ENCODE measurements at regions not wholly inside any gene's neighbourhood (a gene's known extent, or its start where the extent isn't known, plus 50 kb on each side); places are given as distances from the start of the nearest gene placed in this dataset.
"Not testable (repeated sequence)": the region's sequence is repeated elsewhere in the genome, so short reads cannot be mapped to it uniquely, and the experiment has no call there.

GRCh38 chr3:98691897-98692296 is 71.2 kb upstream of the ST3GAL6 start:
- Histone ChIP-seq H3K18ac (ENCODE audit: low read length) (no peak overlapping the region), H3K4me1 (ENCODE audit: control insufficient read depth in 2 of 2, insufficient read depth in 1 of 2, low read depth in 1 of 2, low read length in 2 of 2) (no peaks in the 10 kb centered on the region), H3K79me1 (ENCODE audit: low read depth, low read length) (no peaks in the 10 kb centered on the region), H3K4me2 (ENCODE audit: insufficient read depth, low read length, poor library complexity, severe bottlenecking) (no peak overlapping the region), H3K4me3 (ENCODE audit: low read length in 2 of 2) (no peak overlapping the region), H2BK5ac (ENCODE audit: low read length) (no peak overlapping the region), H3K27me3 (ENCODE audit: control insufficient read depth in 3 of 3, insufficient read depth in 3 of 3, low read depth in 1 of 3, low read length in 3 of 3) (no peaks in the 10 kb centered on the region), H3K9me3 (replicated peaks in 1 of 2; ENCODE audit: control insufficient read depth in 2 of 2, insufficient read depth in 1 of 2, low read depth in 1 of 2, low read length in 2 of 2) (no peaks in the 10 kb centered on the region), H3K36me3 (replicated peaks in 1 of 2; ENCODE audit: control insufficient read depth in 2 of 2, insufficient read depth in 2 of 2, low read length in 2 of 2) (no peaks in the 10 kb centered on the region), H3K23ac (ENCODE audit: low read depth, low read length, poor library complexity) (no peak overlapping the region), H2AFZ (ENCODE audit: low read length) (no peak overlapping the region), H2BK12ac (ENCODE audit: low read length) (no peak overlapping the region), H2BK120ac (ENCODE audit: low read depth, low read length) (no peak overlapping the region), H4K91ac (ENCODE audit: low read depth, low read length, poor library complexity) (no peak overlapping the region), H3K4ac (ENCODE audit: low read length) (no peak overlapping the region), H2AK5ac (ENCODE audit: low read depth, low read length) (no peak overlapping the region), H2BK15ac (ENCODE audit: low read length) (no peak overlapping the region), H3K27ac (replicated peaks; ENCODE audit: low read length) (no peak overlapping the region), H3K14ac (ENCODE audit: low read length) (no peak overlapping the region), H3K9ac (ENCODE audit: low read depth, low read length, poor library complexity) (no peak overlapping the region), H4K8ac (ENCODE audit: low read depth, low read length) (no peak overlapping the region)
- no CpG with 5 or more reads among the region's 1 CpG for WGBS, 2 donors (ENCODE audit: extremely low coverage in 2 of 2, insufficient read length in 2 of 2, insufficient replicate concordance in 1 of 2)
- DNase-seq (ENCODE audit: low spot score): no peak

DNA sequence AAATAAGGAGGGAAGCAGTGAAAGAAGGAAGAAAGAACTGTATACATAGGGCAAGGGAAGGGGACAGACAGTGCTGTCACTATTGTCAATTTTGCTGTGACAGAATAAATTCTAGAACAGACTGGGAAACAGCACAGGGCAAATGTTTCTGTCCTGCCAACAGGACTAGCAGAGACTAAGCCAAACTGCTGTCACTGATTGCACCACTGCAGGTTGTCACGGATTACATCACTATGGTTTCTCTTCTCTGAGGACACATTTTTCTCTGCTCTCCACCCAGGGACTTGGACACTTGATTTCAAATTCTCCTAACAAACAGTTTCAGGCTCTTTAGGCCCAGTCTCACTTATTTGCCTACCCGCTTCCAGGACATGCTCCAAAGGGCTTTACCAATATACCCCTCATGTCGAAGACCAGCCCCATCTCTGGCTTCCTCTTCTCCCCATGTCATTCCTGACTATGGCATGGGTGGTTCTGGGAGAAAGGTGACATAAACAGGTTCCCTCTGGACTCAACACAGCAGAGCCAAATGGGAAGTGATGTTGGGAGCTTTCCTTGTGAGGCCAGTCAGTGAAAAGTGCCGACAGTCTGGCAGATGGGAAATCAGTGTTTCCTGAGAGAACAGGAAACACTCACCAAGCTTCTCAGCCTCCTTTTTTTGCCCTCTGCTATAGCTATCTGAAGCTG is 70.2 kb upstream of the ST3GAL6 start:
- Histone ChIP-seq H3K23ac (ENCODE audit: low read depth, low read length, poor library complexity) (no peak overlapping the region), H2BK12ac (ENCODE audit: low read length) (no peak overlapping the region), H4K91ac (ENCODE audit: low read depth, low read length, poor library complexity) (no peak overlapping the region), H3K36me3 (replicated peaks in 1 of 2; ENCODE audit: control insufficient read depth in 2 of 2, insufficient read depth in 2 of 2, low read length in 2 of 2) (no peaks in the 10 kb centered on the region), H2AFZ (ENCODE audit: low read length) (no peak overlapping the region), H3K27me3 (ENCODE audit: control insufficient read depth in 3 of 3, insufficient read depth in 3 of 3, low read depth in 1 of 3, low read length in 3 of 3) (no peaks in the 10 kb centered on the region), H2BK5ac (ENCODE audit: low read length) (no peak overlapping the region), H2AK5ac (ENCODE audit: low read depth, low read length) (no peak overlapping the region), H3K79me1 (ENCODE audit: low read depth, low read length) (no peaks in the 10 kb centered on the region), H3K9me3 (replicated peaks in 1 of 2; ENCODE audit: control insufficient read depth in 2 of 2, insufficient read depth in 1 of 2, low read depth in 1 of 2, low read length in 2 of 2) (no peaks in the 10 kb centered on the region), H4K8ac (ENCODE audit: low read depth, low read length) (no peak overlapping the region), H3K27ac (replicated peaks; ENCODE audit: low read length) (no peak overlapping the region), H3K9ac (ENCODE audit: low read depth, low read length, poor library complexity) (no peak overlapping the region), H3K14ac (ENCODE audit: low read length) (no peak overlapping the region), H2BK120ac (ENCODE audit: low read depth, low read length) (no peak overlapping the region), H3K4ac (ENCODE audit: low read length) (no peak overlapping the region), H3K4me2 (ENCODE audit: insufficient read depth, low read length, poor library complexity, severe bottlenecking) (no peak overlapping the region), H3K18ac (ENCODE audit: low read length) (no peak overlapping the region), H2BK15ac (ENCODE audit: low read length) (no peak overlapping the region), H3K4me3 (ENCODE audit: low read length in 2 of 2) (no peak overlapping the region), H3K4me1 (ENCODE audit: control insufficient read depth in 2 of 2, insufficient read depth in 1 of 2, low read depth in 1 of 2, low read length in 2 of 2) (no peaks in the 10 kb centered on the region)
- DNase-seq (ENCODE audit: low spot score): no peak
- no CpG with 5 or more reads among the region's 4 CpGs for WGBS, 2 donors (ENCODE audit: extremely low coverage in 2 of 2, insufficient read length in 2 of 2, insufficient replicate concordance in 1 of 2)

DNA sequence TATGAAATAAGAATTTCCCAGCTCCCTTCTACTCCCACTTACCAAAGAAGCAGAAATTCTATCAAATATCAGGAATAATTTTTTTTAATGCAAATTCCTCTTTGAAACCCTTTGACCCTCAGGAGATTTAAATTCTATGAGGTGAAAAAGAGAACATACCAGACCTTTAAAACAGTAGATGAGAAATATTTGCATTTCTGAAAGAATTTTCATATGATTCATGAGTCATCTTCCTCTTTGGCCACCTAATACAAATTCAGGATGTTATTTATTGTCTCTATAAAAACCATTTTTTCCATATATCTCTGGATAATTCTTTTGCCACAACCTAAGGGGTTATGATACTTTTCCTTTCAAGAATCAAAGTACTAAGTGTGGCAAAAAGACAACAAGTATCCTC is 67.3 kb upstream of the ST3GAL6 start:
- Histone ChIP-seq H3K18ac (ENCODE audit: low read length) (no peak overlapping the region), H3K4me2 (ENCODE audit: insufficient read depth, low read length, poor library complexity, severe bottlenecking) (no peak overlapping the region), H4K91ac (ENCODE audit: low read depth, low read length, poor library complexity) (no peak overlapping the region), H3K27me3 (ENCODE audit: control insufficient read depth in 3 of 3, insufficient read depth in 3 of 3, low read depth in 1 of 3, low read length in 3 of 3) (no peaks in the 10 kb centered on the region), H4K8ac (ENCODE audit: low read depth, low read length) (no peak overlapping the region), H2AK5ac (ENCODE audit: low read depth, low read length) (no peak overlapping the region), H3K14ac (ENCODE audit: low read length) (no peak overlapping the region), H2BK5ac (ENCODE audit: low read length) (no peak overlapping the region), H3K23ac (ENCODE audit: low read depth, low read length, poor library complexity) (no peak overlapping the region), H2BK12ac (ENCODE audit: low read length) (no peak overlapping the region), H3K36me3 (replicated peaks in 1 of 2; ENCODE audit: control insufficient read depth in 2 of 2, insufficient read depth in 2 of 2, low read length in 2 of 2) (no peaks in the 10 kb centered on the region), H3K9ac (ENCODE audit: low read depth, low read length, poor library complexity) (no peak overlapping the region), H3K4ac (ENCODE audit: low read length) (no peak overlapping the region), H3K4me3 (ENCODE audit: low read length in 2 of 2) (no peak overlapping the region), H3K4me1 (ENCODE audit: control insufficient read depth in 2 of 2, insufficient read depth in 1 of 2, low read depth in 1 of 2, low read length in 2 of 2) (no peaks in the 10 kb centered on the region), H3K27ac (replicated peaks; ENCODE audit: low read length) (no peak overlapping the region), H3K79me1 (ENCODE audit: low read depth, low read length) (no peaks in the 10 kb centered on the region), H2BK15ac (ENCODE audit: low read length) (no peak overlapping the region), H2BK120ac (ENCODE audit: low read depth, low read length) (no peak overlapping the region), H2AFZ (ENCODE audit: low read length) (no peak overlapping the region), H3K9me3 (replicated peaks in 1 of 2; ENCODE audit: control insufficient read depth in 2 of 2, insufficient read depth in 1 of 2, low read depth in 1 of 2, low read length in 2 of 2) (no peaks in the 10 kb centered on the region)
- no peak for DNase-seq (ENCODE audit: low spot score)

- H3K18ac ChIP-seq (ENCODE audit: low read length); DNase-seq (ENCODE audit: low spot score); H2BK120ac ChIP-seq (ENCODE audit: low read depth, low read length); H4K91ac ChIP-seq (ENCODE audit: low read depth, low read length, poor library complexity); H3K4me2 ChIP-seq (ENCODE audit: insufficient read depth, low read length, poor library complexity, severe bottlenecking); H3K4me1 ChIP-seq (ENCODE audit: control insufficient read depth in 2 of 2, insufficient read depth in 1 of 2, low read depth in 1 of 2, low read length in 2 of 2); H3K14ac ChIP-seq (ENCODE audit: low read length); H3K4ac ChIP-seq (ENCODE audit: low read length); H3K9me3 ChIP-seq (replicated peaks in 1 of 2; ENCODE audit: control insufficient read depth in 2 of 2, insufficient read depth in 1 of 2, low read depth in 1 of 2, low read length in 2 of 2); H2BK12ac ChIP-seq (ENCODE audit: low read length); H2AFZ ChIP-seq (ENCODE audit: low read length); H3K27me3 ChIP-seq (ENCODE audit: control insufficient read depth in 3 of 3, insufficient read depth in 3 of 3, low read depth in 1 of 3, low read length in 3 of 3); H4K8ac ChIP-seq (ENCODE audit: low read depth, low read length); H3K4me3 ChIP-seq (ENCODE audit: low read length in 2 of 2); H3K9ac ChIP-seq (ENCODE audit: low read depth, low read length, poor library complexity); H3K23ac ChIP-seq (ENCODE audit: low read depth, low read length, poor library complexity); H2BK15ac ChIP-seq (ENCODE audit: low read length); H3K36me3 ChIP-seq (replicated peaks in 1 of 2; ENCODE audit: control insufficient read depth in 2 of 2, insufficient read depth in 2 of 2, low read length in 2 of 2); H2BK5ac ChIP-seq (ENCODE audit: low read length); H3K27ac ChIP-seq (replicated peaks; ENCODE audit: low read length); H3K79me1 ChIP-seq (ENCODE audit: low read depth, low read length); H2AK5ac ChIP-seq (ENCODE audit: low read depth, low read length): not testable (repeated sequence)
- no CpG with 5 or more reads among the region's 3 CpGs for WGBS, 2 donors (ENCODE audit: extremely low coverage in 2 of 2, insufficient read length in 2 of 2, insufficient replicate concordance in 1 of 2)
These were observed 66.8 kb upstream of the ST3GAL6 start for GRCh38 chr3:98696296-98696695.

All from neuronal stem cell (in vitro differentiated cells).